ENCODE measurements at regions not wholly inside any gene's neighbourhood (a gene's known extent, or its start where the extent isn't known, plus 50 kb on each side); places are given as distances from the start of the nearest gene placed in this dataset.

- no peaks in the 10 kb centered on the region for H3K9me3 ChIP-seq (replicated peaks; ENCODE audit: control insufficient read depth, insufficient read depth, low read length)
- no TSS peak for BruUV-seq (replicated peaks)
- no peak overlapping the region for H2AFZ ChIP-seq (ENCODE audit: low read depth, low read length)
- CTCF ChIA-PET: interaction anchor here (0.6 to 2.2 kb wide), 10 partner anchors 10 to 309 kb away, joined by 3 to 8 read pairs (median 4); no protein-coding TSS in a partner anchor
- H3K4me3 ChIP-seq (replicated peaks in 1 of 3; ENCODE audit: insufficient read depth in 1 of 3, low read depth in 1 of 3, low read length in 3 of 3): no peak overlapping the region
- intact Hi-C loops (cut with micrococcal nuclease) (no loop called here), dilution Hi-C loops (cut with MboI; ENCODE audit: extremely low pct_ligation_motif_present, low sequenced_read_pairs) (loop anchor here (25.0 kb wide), 1 partner anchor 314 kb away; no protein-coding TSS in a partner anchor)
- no peaks in the 10 kb centered on the region for H4K20me1 ChIP-seq (replicated peaks; ENCODE audit: control insufficient read depth, extremely low read depth, insufficient read depth, low read length)
- H3K27ac ChIP-seq (ENCODE audit: insufficient read depth, low read depth, low read length): no peak overlapping the region
- no peaks in the 10 kb centered on the region for H3K9me1 ChIP-seq (replicated peaks; ENCODE audit: control insufficient read depth, extremely low read depth, insufficient read depth, low read length)
- FAIRE-seq: no peak
- peaks cover 3% of the 10 kb centered on the region for H3K4me1 ChIP-seq (ENCODE audit: control insufficient read depth, extremely low read depth, insufficient read depth, low read length)
- TF ChIP-seq MAX (IDR thresholded peaks at IDR 0.05; ENCODE audit: insufficient read depth, insufficient read length): no peak
- TF ChIP-seq, protein P1, sequence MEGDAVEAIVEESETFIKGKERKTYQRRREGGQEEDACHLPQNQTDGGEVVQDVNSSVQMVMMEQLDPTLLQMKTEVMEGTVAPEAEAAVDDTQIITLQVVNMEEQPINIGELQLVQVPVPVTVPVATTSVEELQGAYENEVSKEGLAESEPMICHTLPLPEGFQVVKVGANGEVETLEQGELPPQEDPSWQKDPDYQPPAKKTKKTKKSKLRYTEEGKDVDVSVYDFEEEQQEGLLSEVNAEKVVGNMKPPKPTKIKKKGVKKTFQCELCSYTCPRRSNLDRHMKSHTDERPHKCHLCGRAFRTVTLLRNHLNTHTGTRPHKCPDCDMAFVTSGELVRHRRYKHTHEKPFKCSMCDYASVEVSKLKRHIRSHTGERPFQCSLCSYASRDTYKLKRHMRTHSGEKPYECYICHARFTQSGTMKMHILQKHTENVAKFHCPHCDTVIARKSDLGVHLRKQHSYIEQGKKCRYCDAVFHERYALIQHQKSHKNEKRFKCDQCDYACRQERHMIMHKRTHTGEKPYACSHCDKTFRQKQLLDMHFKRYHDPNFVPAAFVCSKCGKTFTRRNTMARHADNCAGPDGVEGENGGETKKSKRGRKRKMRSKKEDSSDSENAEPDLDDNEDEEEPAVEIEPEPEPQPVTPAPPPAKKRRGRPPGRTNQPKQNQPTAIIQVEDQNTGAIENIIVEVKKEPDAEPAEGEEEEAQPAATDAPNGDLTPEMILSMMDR (IDR thresholded peaks at IDR 0.05; ENCODE audit: extremely low read depth in 1 of 2, insufficient read depth in 1 of 2, low read depth in 1 of 2, low read length in 2 of 2): peak in 1 of 2 donors; percentile 20
- no peaks in the 10 kb centered on the region for H3K79me2 ChIP-seq (ENCODE audit: control insufficient read depth, insufficient read depth, low read length)
- DNase-seq (ENCODE audit: low read depth, low spot score): peak; percentile 23
- H3K27me3 ChIP-seq (ENCODE audit: control insufficient read depth in 2 of 2, insufficient read depth in 2 of 2, low read length in 2 of 2): no peaks in the 10 kb centered on the region
- H3K9ac ChIP-seq (replicated peaks; ENCODE audit: extremely low read depth, insufficient read depth, low read length): no peak overlapping the region
- no peaks in the 10 kb centered on the region for H3K36me3 ChIP-seq (ENCODE audit: control insufficient read depth in 2 of 2, extremely low read depth in 1 of 2, insufficient read depth in 2 of 2, low read length in 2 of 2)
- POLR2A ChIA-PET: interaction anchor here (0.6 kb wide), 1 partner anchor 123 kb away, joined by 4 read pairs; no protein-coding TSS in a partner anchor
- no peak overlapping the region for H3K4me2 ChIP-seq (ENCODE audit: insufficient read depth, low read length)
Observed at GRCh38 chr11:128323381-128323780, 264.0 kb downstream of the ETS1 start.

DNA sequence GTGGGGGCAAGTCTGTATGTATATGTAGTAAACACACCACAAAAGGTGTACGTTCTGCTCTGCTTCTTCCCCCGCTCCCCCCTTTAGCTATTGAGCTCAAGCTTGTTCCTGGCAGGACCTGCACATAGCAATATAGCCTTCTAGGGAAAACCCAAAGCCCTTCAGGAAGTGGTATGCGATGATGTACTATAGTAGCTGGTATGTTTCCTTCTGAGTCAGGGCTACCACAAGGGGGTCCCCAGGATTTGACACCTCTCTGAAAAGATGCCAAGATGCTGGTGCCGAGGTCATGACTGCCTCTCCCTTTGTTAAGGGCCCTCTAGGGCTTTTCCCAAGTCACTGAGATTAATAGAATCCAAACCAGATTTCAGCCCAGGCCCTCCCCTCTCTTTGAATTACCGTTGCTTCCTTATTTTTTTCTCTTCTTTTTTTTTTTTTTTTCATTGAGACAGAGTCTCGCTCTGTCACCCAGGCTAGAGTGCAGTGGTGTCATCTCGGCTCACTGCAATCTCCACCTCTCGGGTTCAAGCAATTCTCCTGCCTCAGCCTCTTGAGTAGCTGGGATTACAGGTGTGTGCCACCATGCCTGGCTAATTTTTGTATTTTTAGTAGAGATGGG, 268.4 kb downstream of the ETS1 start:
- TF ChIP-seq JUN (IDR thresholded peaks at IDR 0.05; ENCODE audit: borderline replicate concordance, insufficient read depth, insufficient read length, low read depth): no peak
- no peak overlapping the region for H3K4me3 ChIP-seq (replicated peaks in 1 of 3; ENCODE audit: insufficient read depth in 1 of 3, low read depth in 1 of 3, low read length in 3 of 3)
- BruUV-seq (replicated peaks): no TSS peak
- H3K9me1 ChIP-seq (replicated peaks; ENCODE audit: control insufficient read depth, extremely low read depth, insufficient read depth, low read length): no peaks in the 10 kb centered on the region
- dilution Hi-C loops (cut with MboI; ENCODE audit: extremely low pct_ligation_motif_present, low sequenced_read_pairs): loop anchor here (25.0 kb wide), 1 partner anchor 318 kb away; no protein-coding TSS in a partner anchor
- no peaks in the 10 kb centered on the region for H3K27me3 ChIP-seq (ENCODE audit: control insufficient read depth in 2 of 2, insufficient read depth in 2 of 2, low read length in 2 of 2)
- no peaks in the 10 kb centered on the region for H3K79me2 ChIP-seq (ENCODE audit: control insufficient read depth, insufficient read depth, low read length)
- H3K36me3 ChIP-seq (ENCODE audit: control insufficient read depth in 2 of 2, extremely low read depth in 1 of 2, insufficient read depth in 2 of 2, low read length in 2 of 2): no peaks in the 10 kb centered on the region
- intact Hi-C loops (cut with micrococcal nuclease): no loop called here
- FAIRE-seq (no peak), DNase-seq (ENCODE audit: low read depth, low spot score) (peak; percentile 51)
- H3K9me3 ChIP-seq (replicated peaks; ENCODE audit: control insufficient read depth, insufficient read depth, low read length): no peaks in the 10 kb centered on the region
- no peaks in the 10 kb centered on the region for H3K4me1 ChIP-seq (ENCODE audit: control insufficient read depth, extremely low read depth, insufficient read depth, low read length)
- POLR2A ChIA-PET: no interaction called here
- no peak overlapping the region for H3K4me2 ChIP-seq (ENCODE audit: insufficient read depth, low read length)
- H3K27ac ChIP-seq (ENCODE audit: insufficient read depth, low read depth, low read length): no peak overlapping the region
- CTCF ChIA-PET: interaction anchor here (0.9 to 2.0 kb wide), 3 partner anchors 9 to 206 kb away, joined by 3 to 6 read pairs (median 3); no protein-coding TSS in a partner anchor
- no peak overlapping the region for H3K9ac ChIP-seq (replicated peaks; ENCODE audit: extremely low read depth, insufficient read depth, low read length)
- no peak overlapping the region for H2AFZ ChIP-seq (ENCODE audit: low read depth, low read length)
- H4K20me1 ChIP-seq (replicated peaks; ENCODE audit: control insufficient read depth, extremely low read depth, insufficient read depth, low read length): no peaks in the 10 kb centered on the region

Measured in endothelial cell of umbilical vein (primary cell).